NOMO-1 (cell line): ENCODE measurements at regions not wholly inside any gene's neighbourhood (a gene's known extent, or its start where the extent isn't known, plus 50 kb on each side); places are given as distances from the start of the nearest gene placed in this dataset.
"Not testable (repeated sequence)": the region's sequence is repeated elsewhere in the genome, so short reads cannot be mapped to it uniquely, and the experiment has no call there.

Experiments
- DNase-seq, 2 experiments: peaks; one replicate each; lab custom pipeline; 2025; ENCODE audit not compliant: unreplicated experiment in 2 of 2; lab: John Stamatoyannopoulos, UW

DNA sequence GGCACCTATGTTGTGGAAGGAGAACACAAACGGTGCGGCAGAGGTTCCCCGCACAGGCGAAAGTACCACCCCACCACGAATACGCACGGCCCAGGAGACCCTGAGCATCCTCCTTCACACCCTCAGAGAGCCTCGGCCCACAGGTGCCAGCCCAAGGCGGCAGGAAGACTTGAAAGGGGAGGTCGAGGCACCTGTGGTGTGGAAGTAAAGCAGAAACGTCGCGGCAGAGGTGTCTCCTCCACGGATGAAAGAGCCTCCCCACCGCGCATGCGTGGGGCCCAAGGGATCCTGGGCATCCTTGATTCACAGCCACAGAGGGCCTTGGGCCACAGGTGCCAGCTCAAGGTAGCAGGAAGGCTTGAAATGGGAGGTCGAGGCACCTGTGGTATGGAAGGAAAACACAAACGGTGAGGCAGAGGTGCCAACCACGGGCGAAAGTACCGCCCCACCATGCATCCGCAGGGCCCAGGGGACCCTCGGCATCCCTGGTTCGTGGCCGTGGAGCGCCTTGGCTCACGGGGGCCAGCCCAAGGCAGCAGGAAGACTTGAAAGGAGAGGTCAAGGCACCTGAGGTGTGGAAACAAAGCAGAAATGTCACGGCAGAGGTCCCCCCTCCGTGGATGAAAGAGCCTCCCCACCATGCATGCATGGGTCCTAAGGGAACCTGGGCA, 380.1 kb downstream of the ALG10 start:
- no peak for DNase-seq

DNA sequence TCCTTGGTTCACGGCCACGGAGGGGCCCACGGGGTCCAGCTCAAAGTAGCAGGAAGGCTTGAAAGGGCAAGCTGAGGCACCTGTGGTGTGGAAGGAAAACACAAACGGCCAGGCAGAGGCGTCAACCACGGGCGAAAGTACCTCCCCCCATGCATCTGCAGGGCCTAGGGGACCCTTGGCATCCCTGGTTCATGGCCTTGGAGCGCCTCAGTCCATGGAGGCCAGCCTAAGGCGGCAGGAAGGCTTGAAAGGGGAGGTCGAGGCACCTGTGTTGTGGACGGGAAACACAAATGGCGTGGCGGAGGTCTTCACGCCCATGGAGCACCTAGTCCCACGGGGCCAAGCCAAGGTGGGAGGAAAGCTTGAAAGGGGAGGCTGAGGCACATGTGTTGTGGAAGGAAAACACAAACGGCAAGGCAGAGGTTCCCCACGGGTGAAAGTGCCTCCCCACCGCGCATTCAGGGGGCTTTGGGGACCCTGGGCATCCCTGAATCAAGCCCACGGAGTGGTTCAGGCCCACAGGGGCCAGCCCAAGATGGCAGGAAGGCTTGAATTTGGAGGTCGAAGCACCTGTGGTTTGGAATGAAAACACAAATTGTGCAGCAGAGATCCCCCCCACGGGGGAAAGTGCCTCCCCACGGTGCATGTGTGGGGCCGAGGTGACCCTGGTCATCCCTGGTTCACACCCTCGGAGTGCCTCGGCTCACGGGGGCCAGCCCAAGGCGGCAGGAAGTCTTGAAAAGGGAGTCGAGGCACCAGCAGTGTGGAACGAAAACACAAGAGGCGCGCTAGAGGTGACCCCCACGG, 380.8 kb downstream of the ALG10 start:
- no peak for DNase-seq

DNA sequence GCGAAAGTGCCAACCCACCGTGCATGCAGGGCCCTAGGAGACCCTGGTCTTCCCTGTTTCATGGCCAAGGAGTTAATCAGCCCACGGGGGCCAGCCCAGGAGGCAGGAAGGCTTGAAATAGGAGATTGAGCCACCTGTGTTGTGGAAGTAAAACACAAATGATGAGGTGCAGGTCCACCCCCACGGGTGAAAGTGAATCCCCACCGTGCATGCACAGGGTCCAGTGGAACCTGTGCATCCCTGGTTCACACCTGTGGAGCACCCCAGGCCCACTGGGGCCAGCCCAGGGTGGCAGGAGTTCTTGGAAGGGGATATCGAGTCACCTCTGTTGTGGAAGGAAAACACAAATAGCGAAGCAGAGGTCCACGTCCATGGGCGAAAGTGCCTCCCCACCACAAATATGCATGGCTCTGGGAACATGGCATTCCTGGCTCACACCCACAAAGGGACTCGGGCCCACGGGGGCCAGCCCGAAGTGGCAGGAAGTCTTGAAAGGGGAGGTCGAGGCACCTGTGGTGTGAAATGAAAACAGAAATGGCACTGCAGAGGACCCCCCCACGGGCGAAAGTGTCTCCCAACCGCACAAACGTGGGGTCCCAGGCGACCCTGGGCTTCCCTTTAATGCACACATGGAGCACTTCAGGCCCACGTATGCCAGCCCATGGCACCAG, 381.5 kb downstream of the ALG10 start:
- DNase-seq, result no peak

DNA sequence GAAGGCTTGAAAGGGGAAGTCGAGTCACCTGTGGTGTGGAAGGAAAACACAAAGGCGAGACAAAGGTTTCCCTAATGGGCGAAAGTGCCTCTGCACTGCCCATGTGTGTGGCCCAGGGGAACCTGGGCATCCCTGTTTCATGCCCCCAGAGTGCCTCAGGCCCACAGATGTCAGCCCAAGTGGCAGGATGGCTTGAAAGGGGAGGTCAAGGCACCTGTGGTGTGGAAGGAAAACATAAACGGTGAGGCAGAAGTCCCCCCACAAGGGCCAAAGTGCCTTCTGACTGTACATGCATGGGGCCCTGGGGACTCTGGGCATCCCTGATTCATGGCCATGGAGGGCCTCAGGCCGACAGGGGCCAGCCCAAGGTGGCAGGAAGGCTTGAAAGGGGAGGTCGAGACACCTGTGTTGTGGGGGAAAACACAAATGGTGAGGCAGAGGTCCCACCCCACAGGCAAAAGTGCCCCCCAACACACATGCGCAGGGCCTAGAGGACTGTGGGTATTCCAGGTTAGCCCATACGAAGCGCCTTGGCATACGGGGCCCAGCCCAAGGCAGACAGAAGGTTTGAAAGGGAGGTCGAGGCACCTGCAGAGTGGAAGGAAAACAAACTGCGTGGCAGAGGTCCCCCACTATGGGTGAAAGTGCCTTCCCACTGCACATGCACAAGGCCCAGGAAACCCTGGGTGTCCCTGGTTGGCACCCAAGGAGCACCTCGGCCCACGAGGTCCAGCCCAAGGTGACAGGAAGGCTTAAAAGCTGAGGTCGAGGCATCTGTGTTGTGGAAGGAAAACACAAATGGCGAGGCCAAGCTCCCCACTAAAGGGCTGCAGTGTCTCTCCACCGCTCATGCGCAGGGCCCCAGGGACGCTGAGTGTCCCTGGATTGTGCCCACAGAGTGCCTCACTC, 382.3 kb downstream of the ALG10 start:
- DNase-seq, result no peak

DNA sequence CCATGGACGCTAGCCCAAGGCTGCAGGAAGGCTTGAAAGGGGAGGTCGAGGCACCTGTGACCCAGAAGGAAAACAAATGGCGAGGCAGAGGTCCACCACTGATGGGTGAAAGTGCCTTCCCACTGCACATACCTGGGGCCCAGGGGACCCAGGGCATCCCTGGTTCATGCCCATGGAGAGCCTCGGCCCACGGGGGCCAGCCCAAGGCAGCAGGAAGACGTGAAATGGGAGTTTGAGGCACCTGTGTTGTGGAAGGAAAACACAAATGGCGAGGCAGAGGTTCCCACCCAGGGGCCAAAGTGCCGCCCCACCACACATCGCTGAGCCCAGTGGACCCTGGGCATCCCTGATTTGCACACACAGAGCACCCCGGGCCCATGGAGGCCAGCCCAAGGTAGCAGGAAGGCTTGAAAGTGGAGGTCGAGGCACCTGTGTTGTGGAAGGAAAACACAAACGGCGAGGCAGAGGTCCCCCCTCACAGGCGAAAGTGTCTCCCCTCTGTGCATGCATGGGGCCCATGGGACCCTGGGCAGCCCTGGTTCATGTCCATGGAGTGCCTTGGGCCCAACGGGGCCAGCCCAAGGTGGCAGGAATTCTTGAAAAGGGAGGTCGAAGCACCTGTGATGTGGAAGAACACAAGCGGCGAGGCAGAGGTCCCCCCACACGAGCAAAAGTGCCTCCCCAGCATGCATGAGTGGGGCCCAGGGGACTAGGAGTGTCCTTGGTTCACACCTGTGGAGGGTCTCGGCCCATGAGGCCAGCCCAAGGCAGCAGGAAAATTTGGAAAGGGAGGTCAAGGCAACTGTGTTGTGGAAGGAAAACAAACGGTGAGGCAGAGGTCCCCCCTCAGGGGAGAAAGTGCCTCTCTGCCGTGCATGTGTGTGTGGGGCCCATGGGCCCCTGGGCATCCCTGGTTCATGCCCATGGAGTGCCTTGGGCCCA, 383.3 kb downstream of the ALG10 start:
- no peak for DNase-seq

DNA sequence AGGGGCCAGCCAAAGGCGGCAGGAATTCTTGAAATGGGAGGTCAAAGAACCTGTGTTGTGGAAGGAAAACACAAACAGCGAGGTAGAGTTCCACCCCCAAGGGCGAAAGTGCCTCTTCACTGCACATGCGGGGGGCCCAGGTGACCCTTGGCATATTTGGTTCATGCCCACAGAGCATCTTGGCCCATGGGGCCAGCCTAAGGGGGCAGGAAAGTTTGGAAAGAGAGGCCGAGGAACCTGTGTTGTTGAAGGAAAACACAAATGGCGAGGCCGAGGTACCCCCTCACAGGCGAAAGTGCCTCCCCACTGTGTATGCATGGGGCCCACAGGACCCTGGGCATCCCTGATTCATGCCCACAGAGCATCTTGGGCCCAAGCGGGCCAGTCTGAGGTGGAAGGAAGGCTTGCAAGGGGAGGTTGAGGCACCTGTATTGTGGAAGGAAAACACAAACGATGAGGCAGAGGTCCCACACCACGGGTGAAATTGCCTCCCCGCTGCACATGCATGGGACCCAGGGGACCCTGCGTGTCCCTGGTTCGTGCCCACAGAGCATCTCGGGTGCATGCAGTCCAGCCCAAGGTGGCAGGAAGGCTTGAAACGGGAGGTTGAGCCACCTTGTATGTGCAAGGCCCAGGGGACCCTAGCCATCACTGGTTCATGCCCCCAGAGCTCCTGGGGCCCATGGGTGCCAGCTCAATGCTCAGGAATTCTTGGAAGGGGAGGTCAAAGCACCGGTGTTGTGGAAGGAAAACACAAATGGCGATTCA, 384.1 kb downstream of the ALG10 start:
- DNase-seq, result no peak

DNA sequence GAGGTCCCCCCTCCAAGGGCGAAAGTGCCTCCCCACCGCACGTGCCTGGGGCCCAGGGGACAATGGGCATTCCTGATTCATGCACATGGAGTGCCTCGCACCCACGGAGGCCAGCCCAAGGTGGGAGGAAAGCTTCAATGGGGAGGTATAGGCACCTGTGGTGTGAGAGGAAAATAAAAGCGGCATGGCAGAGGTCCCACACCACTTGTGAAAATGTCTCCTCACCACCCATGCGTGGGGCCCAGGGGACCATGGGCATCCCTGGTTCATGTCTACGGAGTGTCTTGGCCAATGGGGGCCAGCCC, 384.7 kb downstream of the ALG10 start:
- no peak for DNase-seq

DNA sequence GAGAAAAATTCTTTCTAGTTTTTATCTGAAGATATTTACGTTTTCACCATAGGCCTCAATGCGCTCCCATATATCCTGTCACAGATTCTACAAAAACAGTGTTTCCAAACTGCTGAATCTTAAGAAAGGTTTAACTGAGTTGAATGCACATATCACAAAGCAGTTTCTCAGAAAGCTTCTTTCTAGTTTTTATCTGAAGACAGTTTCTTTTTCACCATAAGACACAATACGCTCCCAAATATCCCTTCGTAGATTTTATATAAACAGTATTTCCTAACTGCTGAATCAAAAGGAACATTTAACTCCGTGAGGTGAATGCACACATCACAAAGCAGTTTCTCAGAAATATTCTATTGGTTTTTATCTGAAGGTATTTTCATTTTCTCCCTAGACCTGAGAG, 385.5 kb downstream of the ALG10 start:
- no peak for DNase-seq

DNA sequence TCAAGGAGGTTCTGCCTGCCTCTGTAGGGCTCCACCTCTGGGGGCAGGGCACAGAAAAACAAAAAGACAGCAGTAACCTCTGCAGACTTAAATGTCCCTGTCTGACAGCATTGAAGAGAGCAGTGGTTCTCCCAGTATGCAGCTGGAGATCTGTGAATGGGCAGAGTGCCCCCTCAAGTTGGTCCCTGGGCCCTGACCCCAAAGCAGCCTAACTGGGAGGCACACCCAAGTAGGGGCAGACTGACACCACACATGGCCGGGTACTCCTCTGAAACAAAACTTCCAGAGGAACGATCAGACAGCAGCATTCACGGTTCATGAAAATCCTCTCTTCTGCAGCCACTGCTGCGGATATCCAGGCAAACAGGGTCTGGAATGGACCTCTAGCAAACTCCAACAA, 409.2 kb downstream of the ALG10 start:
- DNase-seq, result not testable (repeated sequence)
